ENCODE measurements at regions not wholly inside any gene's neighbourhood (a gene's known extent, or its start where the extent isn't known, plus 50 kb on each side); places are given as distances from the start of the nearest gene placed in this dataset.

- H3K27ac ChIP-seq = peak overlapping the region in 8 of 21 experiments; percentile 2 to 59 (median 22)
Observed at GRCh38 chr4:127211650-127212560, 420.9 kb upstream of the INTU start.

GRCh38 chr4:127212701-127213100 is 420.1 kb upstream of the INTU start:
- peak overlapping the region in 6 of 21 experiments; percentile 2 to 55 (median 22) for H3K27ac ChIP-seq
- no peak overlapping the region for H3K4me3 ChIP-seq

More at GRCh38 chr4:127211650-127212560, 420.9 kb upstream of the INTU start:
- no peak overlapping the region for H3K4me3 ChIP-seq

- H3K4me3 ChIP-seq = no peak overlapping the region
- H3K27ac ChIP-seq = peak overlapping the region in 2 of 21 experiments; percentile 13 to 28
Observed at GRCh38 chr4:127214016-127214415, 418.7 kb upstream of the INTU start.

- H3K4me3 ChIP-seq = no peak overlapping the region
- no peak overlapping the region for H3K27ac ChIP-seq
Observed at GRCh38 chr4:127214931-127215330, 417.8 kb upstream of the INTU start.

- Histone ChIP-seq H3K27ac (no peak overlapping the region), H3K4me3 (no peak overlapping the region)
Observed at GRCh38 chr4:127217586-127218229, 415.0 kb upstream of the INTU start.

- Histone ChIP-seq H3K4me3 (no peak overlapping the region), H3K27ac (no peak overlapping the region)
Observed at GRCh38 chr4:127219232-127219631, 413.5 kb upstream of the INTU start.

- Histone ChIP-seq H3K27ac (no peak overlapping the region), H3K4me3 (no peak overlapping the region)
Observed at GRCh38 chr4:127224556-127224955, 408.2 kb upstream of the INTU start.

- no peak overlapping the region for H3K4me3 ChIP-seq
- no peak overlapping the region for H3K27ac ChIP-seq
Observed at GRCh38 chr4:127229855-127230608, 402.7 kb upstream of the INTU start.

- Histone ChIP-seq H3K27ac (no peak overlapping the region), H3K4me3 (no peak overlapping the region)
Observed at GRCh38 chr4:127236889-127237288, 395.9 kb upstream of the INTU start.

- Histone ChIP-seq H3K27ac (peak overlapping the region in 1 of 21 experiments; percentile 46), H3K4me3 (no peak overlapping the region)
Observed at GRCh38 chr4:127237581-127237980, 395.2 kb upstream of the INTU start.

- H3K4me3 ChIP-seq = no peak overlapping the region
- H3K27ac ChIP-seq = no peak overlapping the region
Observed at GRCh38 chr4:127238956-127239475, 393.7 kb upstream of the INTU start.

- no peak overlapping the region for H3K4me3 ChIP-seq
Observed at GRCh38 chr4:127239902-127240763, 392.6 kb upstream of the INTU start.

GRCh38 chr4:127240764-127241105 is 392.0 kb upstream of the INTU start:
- no peak overlapping the region for H3K4me3 ChIP-seq
- no peak overlapping the region for H3K27ac ChIP-seq

More at GRCh38 chr4:127239902-127240763, 392.6 kb upstream of the INTU start:
- no peak overlapping the region for H3K27ac ChIP-seq

GRCh38 chr4:127244515-127244914 is 388.2 kb upstream of the INTU start:
- H3K4me3 ChIP-seq = no peak overlapping the region
- no peak overlapping the region for H3K27ac ChIP-seq

- Histone ChIP-seq H3K4me3 (no peak overlapping the region), H3K27ac (no peak overlapping the region)
Observed at GRCh38 chr4:127246963-127247952, 385.5 kb upstream of the INTU start.

GRCh38 chr4:127249066-127249766 is 383.5 kb upstream of the INTU start:
- H3K27ac ChIP-seq = no peak overlapping the region
- no peak overlapping the region for H3K4me3 ChIP-seq

- Histone ChIP-seq H3K27ac (no peak overlapping the region), H3K4me3 (no peak overlapping the region)
Observed at GRCh38 chr4:127249767-127250108, 383.0 kb upstream of the INTU start.

GRCh38 chr4:127250577-127250976 is 382.2 kb upstream of the INTU start:
- Histone ChIP-seq H3K27ac (no peak overlapping the region), H3K4me3 (no peak overlapping the region)
